IMR-90 (cell line): ENCODE measurements at regions not wholly inside any gene's neighbourhood (a gene's known extent, or its start where the extent isn't known, plus 50 kb on each side); places are given as distances from the start of the nearest gene placed in this dataset.

Source experiments
- ATAC-seq: fragments of 200-7000 bp; cut with Tn5 transposase; 2 replicates; pipeline ENCODE4 v1.9.1; 2020; ENCODE audit warnings: low read depth, mild to moderate bottlenecking, moderate library complexity
- BruUV-seq: library from RNA; stranded (reverse); fragments of 400-500 nt; replicated peaks from 2 replicates; lab custom pipeline; 2021; lab: Mats Ljungman, UMichigan
- CTCF ChIA-PET: fragments of 300-600 bp; formaldehyde crosslinking; extraction: SDS; loops from one replicate; lab custom pipeline; 2021; ENCODE audit warnings: antibody characterized with exemption; lab: Yijun Ruan, JAX
- POLR2A ChIA-PET: fragments of 300-600 bp; sonication (Branson Sonifier 250); formaldehyde crosslinking; loops from one replicate; lab custom pipeline; 2022; ENCODE audit warnings: antibody characterized with exemption; ENCODE audit not compliant: unreplicated experiment; lab: Charles Lee
- DNase-seq: peaks from one replicate; pipeline ENCODE4 v3.0.0; 2013
- H2AFZ ChIP-seq: replicated peaks from 2 replicates; pipeline ENCODE3; 2013; ENCODE audit warnings: low read length, mild to moderate bottlenecking; ENCODE audit not compliant: poor library complexity
- H2AK5ac ChIP-seq: 2 replicates; pipeline ENCODE4 v1.6.1; 2013; ENCODE audit warnings: low read depth, low read length, inconsistent platforms
- H2AK9ac ChIP-seq: replicated peaks from 2 replicates; pipeline ENCODE3; 2013; ENCODE audit warnings: mild to moderate bottlenecking, low read depth, low read length, moderate library complexity; ENCODE audit not compliant: poor library complexity
- H2BK120ac ChIP-seq: 2 replicates; pipeline ENCODE4 v1.6.1; 2013; ENCODE audit warnings: low read depth, low read length, inconsistent platforms
- H2BK15ac ChIP-seq: 3 replicates; pipeline ENCODE4 v1.6.1; 2013; ENCODE audit warnings: low read depth, low read length, inconsistent platforms
- H2BK20ac ChIP-seq: 2 replicates; pipeline ENCODE4 v1.6.1; 2013; ENCODE audit warnings: low read depth, mild to moderate bottlenecking, inconsistent platforms, low read length, moderate library complexity
- H2BK5ac ChIP-seq: 2 replicates; pipeline ENCODE4 v1.6.1; 2013; ENCODE audit warnings: mild to moderate bottlenecking, low read depth, low read length, inconsistent platforms; ENCODE audit not compliant: poor library complexity, severe bottlenecking
- H3K14ac ChIP-seq: replicated peaks from 2 replicates; pipeline ENCODE4 v1.6.1; 2013; ENCODE audit warnings: low read depth, low read length, inconsistent platforms
- H3K18ac ChIP-seq: 2 replicates; pipeline ENCODE4 v1.6.1; 2013; ENCODE audit warnings: low read depth, low read length, control low read depth
- H3K23ac ChIP-seq: 2 replicates; pipeline ENCODE4 v1.6.1; 2013; ENCODE audit warnings: low read depth, low read length, inconsistent platforms
- H3K27ac ChIP-seq: 2 replicates; pipeline ENCODE4 v1.5.1; 2013; ENCODE audit warnings: mild to moderate bottlenecking, control low read depth, low read length; ENCODE audit not compliant: insufficient read depth
- H3K27me3 ChIP-seq: 2 replicates; pipeline ENCODE4 v1.6.1; 2013; ENCODE audit warnings: low read length; ENCODE audit not compliant: control insufficient read depth, insufficient read depth
- H3K36me3 ChIP-seq: 2 replicates; pipeline ENCODE4 v1.6.1; 2013; ENCODE audit warnings: low read length, mixed read lengths; ENCODE audit not compliant: control insufficient read depth, insufficient read depth
- H3K4ac ChIP-seq: 2 replicates; pipeline ENCODE4 v1.6.1; 2013; ENCODE audit warnings: low read depth, low read length, inconsistent platforms
- H3K4me1 ChIP-seq: 2 replicates; pipeline ENCODE4 v1.6.1; 2013; ENCODE audit warnings: low read length, mixed read lengths; ENCODE audit not compliant: control insufficient read depth, insufficient read depth
- H3K4me2 ChIP-seq: 2 replicates; pipeline ENCODE4 v1.6.1; 2013; ENCODE audit warnings: low read depth, mild to moderate bottlenecking, control low read depth, low read length, moderate library complexity
- H3K4me3 ChIP-seq: 2 replicates; pipeline ENCODE4 v1.5.1; 2013; ENCODE audit warnings: low read depth, mild to moderate bottlenecking, control low read depth, low read length, moderate library complexity; ENCODE audit not compliant: insufficient read depth
- H3K56ac ChIP-seq: 2 replicates; pipeline ENCODE4 v1.6.1; 2013; ENCODE audit warnings: low read length, inconsistent platforms; ENCODE audit not compliant: insufficient read depth; ENCODE audit errors: extremely low read depth
- H3K79me1 ChIP-seq, 2 experiments: 2 replicates each; pipeline ENCODE4 v1.6.1; 2013; ENCODE audit warnings: low read length in 2 of 2, inconsistent platforms in 1 of 2, low read depth in 1 of 2
- H3K9ac ChIP-seq: 2 replicates; pipeline ENCODE4 v1.6.1; 2013; ENCODE audit warnings: low read depth, low read length, control low read depth
- H3K9me1 ChIP-seq: 2 replicates; pipeline ENCODE4 v1.6.1; 2013; ENCODE audit warnings: low read length, inconsistent platforms; ENCODE audit not compliant: insufficient read depth
- H3K9me3 ChIP-seq: 2 replicates; pipeline ENCODE4 v1.6.1; 2013; ENCODE audit warnings: low read length; ENCODE audit not compliant: control insufficient read depth, insufficient read depth
- H4K20me1 ChIP-seq: 2 replicates; pipeline ENCODE4 v1.6.1; 2013; ENCODE audit warnings: low read length, inconsistent platforms; ENCODE audit not compliant: insufficient read depth
- H4K5ac ChIP-seq: 2 replicates; pipeline ENCODE4 v1.6.1; 2013; ENCODE audit warnings: mild to moderate bottlenecking, low read depth, low read length, control low read depth
- H4K8ac ChIP-seq, 2 experiments: 2 replicates each; pipeline ENCODE4 v1.6.1; 2013; ENCODE audit warnings: low read depth in 2 of 2, low read length in 2 of 2, control low read depth in 1 of 2, inconsistent platforms in 1 of 2
- H4K91ac ChIP-seq: 2 replicates; pipeline ENCODE4 v1.6.1; 2013; ENCODE audit warnings: low read depth, low read length, inconsistent platforms; ENCODE audit not compliant: insufficient read depth
- BHLHE40 ChIP-seq: fragments of 150-350 bp; IDR thresholded peaks from 2 replicates; pipeline ENCODE4 v1.6.1; 2016; ENCODE audit warnings: mild to moderate bottlenecking, low read depth, low read length
- CEBPB ChIP-seq: IDR thresholded peaks from 2 replicates; pipeline ENCODE4 v1.6.1; 2012; ENCODE audit warnings: low read depth, low read length, improper control_type of control experiment
- CHD1 ChIP-seq: IDR thresholded peaks from 2 replicates; pipeline ENCODE4 v1.6.1; 2012; ENCODE audit warnings: low read depth, low read length, improper control_type of control experiment
- CTCF ChIP-seq: conservative IDR thresholded peaks from 2 replicates; pipeline ENCODE4 v1.5.1; 2012; ENCODE audit warnings: mild to moderate bottlenecking, low read depth, low read length, improper control_type of control experiment
- ELK1 ChIP-seq: fragments of 150-350 bp; IDR thresholded peaks from 2 replicates; pipeline ENCODE4 v1.6.1; 2016; ENCODE audit warnings: low read depth, mild to moderate bottlenecking, low read length, moderate library complexity, borderline replicate concordance
- FOS ChIP-seq: fragments of 150-350 bp; IDR thresholded peaks from 2 replicates; pipeline ENCODE4 v1.6.1; 2016; ENCODE audit warnings: low read depth, low read length
- MAFK ChIP-seq: IDR thresholded peaks from 2 replicates; pipeline ENCODE4 v1.6.1; 2012; ENCODE audit warnings: low read depth, low read length, improper control_type of control experiment
- MAZ ChIP-seq: IDR thresholded peaks from 2 replicates; pipeline ENCODE4 v1.6.1; 2012; ENCODE audit warnings: low read depth, mild to moderate bottlenecking, low read length, improper control_type of control experiment, moderate library complexity, borderline replicate concordance
- MXI1 ChIP-seq: IDR thresholded peaks from 2 replicates; pipeline ENCODE4 v1.6.1; 2012; ENCODE audit warnings: low read depth, mild to moderate bottlenecking, low read length, moderate library complexity, borderline replicate concordance
- NFE2L2 ChIP-seq: fragments of 150-350 bp; IDR thresholded peaks from 2 replicates; pipeline ENCODE4 v1.6.1; 2016; ENCODE audit warnings: low read depth, mild to moderate bottlenecking, low read length
- POLR2A ChIP-seq: IDR thresholded peaks from 2 replicates; pipeline ENCODE4 v1.6.1; 2012; ENCODE audit warnings: mild to moderate bottlenecking, low read depth, low read length
- RCOR1 ChIP-seq: IDR thresholded peaks from 2 replicates; pipeline ENCODE4 v1.6.1; 2012; ENCODE audit warnings: mild to moderate bottlenecking, low read length, improper control_type of control experiment; ENCODE audit not compliant: insufficient replicate concordance
- SMC3 ChIP-seq: fragments of 150-350 bp; IDR thresholded peaks from 2 replicates; pipeline ENCODE4 v1.6.1; 2016; ENCODE audit warnings: low read depth, mild to moderate bottlenecking, antibody characterized with exemption, low read length, moderate library complexity
- USF2 ChIP-seq: fragments of 150-350 bp; IDR thresholded peaks from 2 replicates; pipeline ENCODE4 v1.6.1; 2017; ENCODE audit warnings: mild to moderate bottlenecking, antibody characterized with exemption, low read length, low read depth
- WGBS, 2 experiments: methylation state at CpG; one replicate each; pipeline versions ENCODE4 v1.1.5 to v1.1.7; 2013; ENCODE audit warnings: missing lambda C conversion rate in 2 of 2; ENCODE audit not compliant: insufficient read length in 1 of 2; ENCODE audit errors: extremely low coverage in 2 of 2; 5-methylcytosine and 5-hydroxymethylcytosine counted together
- dilution Hi-C: fragments of 300-500 bp; cut with HindIII; formaldehyde crosslinking; loops from one replicate; pipeline ENCODE4 v1.14.3; 2018; ENCODE audit warnings: low sequenced_read_pairs; ENCODE audit not compliant: unreplicated experiment
- in situ Hi-C: fragments of 300-500 bp; cut with MboI; formaldehyde crosslinking; loops from 3 replicates; pipeline ENCODE4 v1.14.3; 2019; ENCODE audit warnings: low sequenced_read_pairs, inconsistent platforms, mixed read lengths
- intact Hi-C: fragments of 100-400 bp; cut with micrococcal nuclease; formaldehyde crosslinking; loops from 2 replicates; pipeline ENCODE4 v1.10.0; 2022

- Histone ChIP-seq H2AK5ac (no peak overlapping the region), H3K18ac (no peak overlapping the region), H2BK120ac (no peak overlapping the region), H4K8ac (no peak overlapping the region), H3K79me1 (no peaks in the 10 kb centered on the region), H3K4me1 (no peaks in the 10 kb centered on the region), H3K9ac (no peak overlapping the region), H3K36me3 (no peaks in the 10 kb centered on the region), H3K23ac (no peak overlapping the region), H2BK15ac (no peak overlapping the region), H2AK9ac (no peak overlapping the region), H3K9me3 (no peaks in the 10 kb centered on the region), H3K4ac (no peak overlapping the region), H3K9me1 (no peaks in the 10 kb centered on the region), H2AFZ (no peak overlapping the region), H3K4me2 (no peak overlapping the region), H3K27ac (no peak overlapping the region), H3K14ac (no peak overlapping the region), H4K20me1 (no peaks in the 10 kb centered on the region), H4K91ac (no peak overlapping the region), H3K56ac (no peak overlapping the region), H2BK5ac (no peak overlapping the region), H2BK20ac (no peak overlapping the region), H3K4me3 (no peak overlapping the region), H3K27me3 (no peaks in the 10 kb centered on the region; the same call in 1 of the 2 replicates), H4K5ac (no peak overlapping the region)
- ChIA-PET CTCF (no interaction called here), POLR2A (no interaction called here)
- BruUV-seq, result no TSS peak
- DNase-seq (no peak), ATAC-seq (no peak)
- dilution Hi-C loops, result no loop called here
- in situ Hi-C loops, result no loop called here
- TF ChIP-seq FOS, result no peak
- TF ChIP-seq MAZ, result no peak
- TF ChIP-seq MXI1, result no peak
- no peak for TF ChIP-seq CTCF
- no peak for TF ChIP-seq USF2
- TF ChIP-seq CEBPB, result no peak
- no peak for TF ChIP-seq RCOR1
- TF ChIP-seq POLR2A, result no peak
- no peak for TF ChIP-seq MAFK
- TF ChIP-seq SMC3, result no peak
- TF ChIP-seq CHD1, result no peak
- TF ChIP-seq ELK1, result no peak
- no peak for TF ChIP-seq BHLHE40
- TF ChIP-seq NFE2L2, result no peak
- intact Hi-C loops, result no loop called here
- no CpG with 5 or more reads among the region's 3 CpGs for WGBS, 2 experiments
Observed at GRCh38 chr5:82540301-82540700, 262.1 kb upstream of the RPS23 start.
